HG02678 (cell line): ENCODE measurements at regions not wholly inside any gene's neighbourhood (a gene's known extent, or its start where the extent isn't known, plus 50 kb on each side); places are given as distances from the start of the nearest gene placed in this dataset.

Source experiments
- ATAC-seq: cut with Tn5 transposase; IDR thresholded peaks from one replicate; pipeline ENCODE4 v1.9.1; 2021; ENCODE audit warnings: mild to moderate bottlenecking, moderate library complexity; ENCODE audit not compliant: unreplicated experiment

DNA sequence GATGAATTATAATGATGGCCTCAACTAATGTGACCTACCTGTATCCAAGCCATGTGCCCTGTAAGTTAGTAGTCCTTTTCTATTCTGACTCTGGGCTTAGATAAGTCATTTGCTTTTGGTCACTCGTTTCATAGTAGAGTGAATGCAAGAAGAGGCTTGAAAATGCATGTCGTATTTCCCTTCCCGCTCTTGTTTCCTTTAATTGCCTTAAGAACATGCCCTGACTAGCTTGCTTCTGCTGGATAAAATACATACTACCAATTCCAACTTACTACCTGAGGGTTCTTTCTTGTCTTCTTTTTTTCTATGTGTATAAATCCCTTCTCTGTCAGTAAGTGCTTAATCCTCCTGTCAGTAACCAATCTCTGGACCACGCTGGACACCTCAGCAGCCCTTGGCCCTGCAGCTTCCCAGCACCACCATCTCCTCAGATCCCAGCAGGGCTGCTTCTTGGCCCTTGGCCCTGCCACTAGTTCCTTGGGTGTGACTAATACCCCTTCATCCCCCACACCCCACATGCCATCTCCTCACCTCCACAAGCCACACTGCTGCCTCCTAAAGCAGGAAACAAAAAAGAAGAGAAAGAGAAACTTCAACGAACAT lies 771.7 kb downstream of the IGSF11 start:
- no peak for ATAC-seq

DNA sequence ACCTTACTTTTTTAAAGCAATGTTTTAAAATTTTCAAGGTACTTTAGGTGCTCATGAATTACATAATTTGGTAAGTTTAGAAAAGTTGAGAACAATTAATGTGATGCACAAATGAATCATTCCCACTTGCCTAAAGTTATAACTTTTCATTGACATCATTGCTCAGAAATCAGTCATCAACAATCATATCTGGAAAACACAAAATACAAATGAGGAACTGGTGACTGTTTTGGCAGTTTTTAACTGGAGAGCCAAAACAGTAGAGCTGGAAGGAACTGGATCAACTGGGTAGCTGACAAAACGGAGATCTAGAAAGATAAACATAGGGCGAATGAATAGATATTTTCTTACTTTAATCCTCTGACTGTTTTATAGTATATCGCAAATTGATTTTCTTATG lies 767.1 kb downstream of the IGSF11 start:
- ATAC-seq, result no peak

- ATAC-seq, result no peak
These were observed 765.0 kb downstream of the IGSF11 start for GRCh38 chr3:118269537-118270125.

DNA sequence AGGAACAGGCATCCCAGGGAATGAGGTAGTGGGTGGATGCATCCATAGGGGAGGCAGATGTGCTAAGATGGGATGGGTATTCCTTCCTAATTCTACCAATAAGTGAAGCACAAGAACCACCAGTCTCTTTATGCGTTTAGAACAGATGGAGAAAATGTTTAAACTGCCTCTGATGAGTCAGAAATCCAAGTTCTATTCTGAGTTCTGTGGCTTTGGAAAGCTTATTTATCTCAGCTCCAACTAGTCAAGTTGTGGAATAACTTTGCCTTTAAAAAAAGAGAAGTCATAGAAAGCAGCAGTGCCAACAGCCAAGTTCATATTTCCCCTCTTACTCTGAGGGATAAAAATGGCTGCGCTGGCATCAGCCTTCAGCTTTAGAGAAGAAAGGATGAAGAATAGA lies 761.7 kb downstream of the IGSF11 start:
- ATAC-seq, result no peak

DNA sequence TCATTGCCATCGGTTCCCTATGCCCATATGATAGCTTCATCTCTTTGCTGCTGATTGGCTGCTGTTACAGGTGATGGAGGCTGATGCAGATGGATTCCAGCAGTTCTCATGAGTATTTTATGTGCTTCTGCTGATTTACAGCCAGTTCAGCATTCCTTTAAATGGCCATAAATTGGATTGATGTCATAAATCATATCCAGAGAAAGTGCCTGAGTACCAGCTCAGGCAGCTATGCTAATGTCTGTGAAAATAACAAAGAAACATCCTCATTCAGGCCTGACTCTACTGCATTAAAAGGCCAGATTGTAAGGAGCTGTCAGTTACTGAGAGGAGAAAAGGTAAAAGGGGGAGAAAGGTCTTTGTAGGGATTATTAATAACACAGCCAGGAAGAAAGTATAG lies 756.8 kb downstream of the IGSF11 start:
- no peak for ATAC-seq

- ATAC-seq, result no peak
These were observed 741.8 kb downstream of the IGSF11 start for GRCh38 chr3:118292841-118293240.

- ATAC-seq, result no peak
These were observed 736.5 kb downstream of the IGSF11 start for GRCh38 chr3:118298133-118298532.

- ATAC-seq, result no peak
These were observed 730.1 kb downstream of the IGSF11 start for GRCh38 chr3:118304557-118304956.

- no peak for ATAC-seq
These were observed 701.9 kb downstream of the IGSF11 start for GRCh38 chr3:118332699-118333098.

DNA sequence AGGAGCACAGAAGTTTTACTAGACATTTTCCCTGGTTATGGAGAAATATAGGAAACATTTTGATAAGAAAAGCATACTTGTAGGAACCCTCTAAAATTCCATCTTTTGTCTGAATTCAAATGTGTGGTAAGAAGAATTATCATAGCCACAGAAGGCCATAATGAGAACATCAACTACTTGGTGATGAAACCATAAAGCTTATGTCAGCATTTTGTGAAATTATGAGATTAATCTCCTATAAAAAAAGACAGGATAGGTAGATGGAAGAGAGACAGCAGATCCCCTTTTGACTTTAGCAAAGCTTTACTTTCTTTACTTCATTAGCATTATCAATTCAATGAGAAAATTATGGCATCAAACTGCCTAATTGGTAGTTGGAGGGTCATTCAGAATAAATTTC lies 697.0 kb downstream of the IGSF11 start:
- ATAC-seq, result no peak

- no peak for ATAC-seq
These were observed 687.1 kb downstream of the IGSF11 start for GRCh38 chr3:118347396-118348168.

DNA sequence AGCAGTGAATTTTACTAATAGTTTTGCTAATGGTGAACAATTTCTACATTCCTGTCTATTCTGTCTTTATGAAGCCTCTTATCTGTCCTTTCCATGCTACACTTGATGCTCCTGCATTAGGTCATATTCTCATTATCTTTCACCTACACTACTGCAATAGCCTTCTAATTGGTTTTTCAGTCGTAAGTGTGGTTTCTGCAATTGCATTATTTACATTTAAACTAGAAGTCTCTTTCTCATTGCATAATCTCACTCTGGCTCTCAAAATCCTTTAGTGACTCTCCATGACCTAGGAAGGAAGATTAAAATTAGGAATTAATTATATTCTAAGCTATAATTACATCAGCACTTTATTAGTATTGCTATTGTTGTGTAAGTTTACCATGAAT lies 686.5 kb downstream of the IGSF11 start:
- no peak for ATAC-seq

DNA sequence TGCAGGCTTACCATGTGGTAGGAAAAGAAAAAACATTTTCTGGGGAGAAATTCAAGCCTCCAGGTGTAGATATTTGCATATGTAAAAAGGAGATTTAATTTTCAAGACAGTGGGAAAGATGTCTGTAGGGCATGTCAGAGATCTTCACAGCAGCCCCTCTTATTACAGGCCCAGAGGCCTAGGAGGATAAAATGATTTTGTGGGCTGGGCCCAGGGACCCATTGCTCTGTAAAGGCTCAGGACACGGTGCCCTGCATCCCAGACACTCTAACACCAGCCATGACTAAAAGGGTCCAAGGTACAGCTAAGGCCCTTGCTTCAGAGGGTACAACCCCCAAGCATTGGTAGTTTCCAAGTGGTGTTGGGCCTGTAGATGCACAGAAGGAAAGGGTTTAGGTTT lies 680.1 kb downstream of the IGSF11 start:
- no peak for ATAC-seq

DNA sequence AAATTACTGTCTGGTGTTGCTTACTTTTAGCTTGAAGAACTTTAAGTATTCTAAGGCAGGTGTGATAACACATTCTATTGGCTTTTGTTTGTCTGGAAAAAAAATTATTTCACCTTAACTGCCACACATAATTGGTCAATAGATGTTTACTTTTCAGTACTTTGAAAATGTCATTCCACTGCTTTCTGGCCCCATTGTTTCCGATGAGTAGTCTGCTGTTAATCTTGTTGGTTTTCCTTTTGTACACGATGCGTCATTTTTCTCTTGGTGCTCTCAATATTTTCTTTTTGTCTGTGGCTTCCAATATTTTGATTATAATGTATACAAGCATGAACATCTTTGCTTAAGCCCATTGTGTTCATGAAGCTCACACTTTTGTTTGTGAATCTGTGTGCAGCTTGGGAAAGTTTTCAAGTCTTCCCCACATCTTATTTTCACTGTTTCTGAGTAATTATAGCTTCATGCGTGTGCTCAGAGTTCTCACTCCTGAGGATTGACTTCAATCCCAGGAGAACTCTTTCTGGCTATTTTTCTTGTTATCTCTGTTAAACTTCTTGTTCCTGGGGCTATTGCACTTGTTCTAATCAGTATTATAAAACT lies 664.7 kb downstream of the IGSF11 start:
- ATAC-seq, result no peak

DNA sequence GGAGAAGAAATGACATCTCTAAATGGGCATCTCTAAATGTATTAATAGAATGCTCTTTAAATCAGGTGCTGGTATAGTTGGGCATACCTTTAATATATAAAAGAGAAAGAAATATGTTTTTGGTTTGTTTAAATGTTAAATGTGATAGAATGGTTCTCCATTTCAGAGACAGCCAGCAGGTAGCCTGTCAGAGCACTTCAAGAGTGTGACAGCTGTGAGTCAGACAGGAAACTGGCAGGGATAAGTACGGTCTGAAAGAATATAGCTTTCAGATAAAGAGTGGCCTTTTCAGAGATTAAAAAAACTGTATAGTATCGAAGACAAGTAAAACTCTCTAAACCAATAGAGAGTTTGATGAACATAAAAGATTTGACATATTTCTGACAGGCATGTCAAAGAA lies 654.1 kb downstream of the IGSF11 start:
- ATAC-seq, result no peak

DNA sequence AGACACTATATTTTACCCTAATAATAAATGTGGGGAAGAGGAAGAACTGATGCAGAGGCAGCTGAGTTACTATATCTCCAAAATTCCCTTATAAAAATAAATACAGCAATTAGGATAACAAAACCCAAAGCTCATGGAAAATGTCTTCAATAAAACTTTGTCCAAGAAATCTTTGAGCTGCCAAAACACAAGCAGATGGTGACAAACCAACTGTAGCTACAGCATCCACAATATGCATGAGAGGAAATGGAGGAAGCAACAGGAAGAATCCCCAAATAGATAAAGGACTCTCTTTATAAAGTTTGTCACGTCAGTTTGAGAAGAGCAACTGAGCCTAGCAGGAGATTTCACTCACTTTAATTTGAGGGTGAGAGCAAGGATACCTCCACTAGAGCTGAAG lies 638.2 kb downstream of the IGSF11 start:
- no peak for ATAC-seq

- no peak for ATAC-seq
These were observed 634.6 kb downstream of the IGSF11 start for GRCh38 chr3:118400086-118400485.

GRCh38 chr3:118400886-118401285 lies 633.8 kb downstream of the IGSF11 start:
- no peak for ATAC-seq

- no peak for ATAC-seq
These were observed 632.8 kb downstream of the IGSF11 start for GRCh38 chr3:118401887-118402286.

DNA sequence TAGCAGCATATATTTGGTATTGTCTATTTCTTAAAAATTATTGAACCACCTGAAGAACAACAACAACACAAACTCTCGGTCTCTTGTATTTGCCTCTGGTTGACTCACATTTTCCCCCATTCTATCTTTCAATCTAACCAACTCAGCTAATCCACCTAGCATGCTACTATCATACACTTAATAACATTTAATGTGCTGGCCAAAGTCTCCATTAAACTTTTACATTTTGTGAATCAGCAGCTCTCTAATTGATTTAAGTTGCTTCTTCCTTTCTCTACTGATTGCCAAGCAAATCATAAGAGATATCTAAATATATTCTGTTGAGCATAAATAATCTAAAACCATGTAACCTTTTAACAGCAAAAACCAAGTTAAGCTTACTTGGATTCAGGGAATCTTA lies 631.7 kb downstream of the IGSF11 start:
- no peak for ATAC-seq

DNA sequence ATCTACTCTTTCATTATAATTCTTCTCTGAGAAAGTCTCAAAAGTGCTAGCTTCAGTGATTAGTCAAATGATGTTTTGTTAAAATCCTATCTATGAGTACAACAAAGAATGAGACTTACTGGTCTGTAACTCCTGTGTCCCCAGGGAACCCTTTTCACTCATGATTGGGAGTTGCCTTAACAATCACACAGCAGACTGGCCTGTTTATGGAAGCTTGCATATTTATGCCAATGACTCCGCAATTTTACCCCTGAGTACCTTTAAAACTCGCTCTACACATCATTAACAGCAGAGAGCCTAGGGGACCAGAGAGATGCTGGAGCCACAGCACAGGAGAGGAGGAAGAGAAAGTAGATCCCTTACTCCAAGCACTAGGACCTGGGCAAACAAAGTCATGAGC lies 628.1 kb downstream of the IGSF11 start:
- no peak for ATAC-seq

- no peak for ATAC-seq
These were observed 626.2 kb downstream of the IGSF11 start for GRCh38 chr3:118408431-118408830.
